ENCODE measurements at regions not wholly inside any gene's neighbourhood (a gene's known extent, or its start where the extent isn't known, plus 50 kb on each side); places are given as distances from the start of the nearest gene placed in this dataset.

GRCh38 chr2:150653351-150653750 is 165.9 kb upstream of the RND3 start:
- Histone ChIP-seq H3K4me3 (ENCODE audit: low read length) (no peak overlapping the region), H2AFZ (ENCODE audit: low read length) (no peak overlapping the region), H3F3A (ENCODE audit: insufficient read depth, low read length) (no peaks in the 10 kb centered on the region), H4K20me1 (ENCODE audit: insufficient read depth, low read length) (no peaks in the 10 kb centered on the region), H3K9me2 (replicated peaks; ENCODE audit: insufficient read depth, low read length) (no peaks in the 10 kb centered on the region), H3K4me2 (ENCODE audit: low read depth, low read length) (no peak overlapping the region), H3K4me1 (ENCODE audit: low read length) (no peaks in the 10 kb centered on the region), H3K79me2 (ENCODE audit: low read length) (no peaks in the 10 kb centered on the region), H3K9me3 (replicated peaks; ENCODE audit: insufficient read depth, low read length) (no peaks in the 10 kb centered on the region), H3K36me3 (replicated peaks; ENCODE audit: insufficient read depth, low read length) (no peaks in the 10 kb centered on the region), H3K9ac (ENCODE audit: low read length) (no peak overlapping the region), H3K27ac (ENCODE audit: low read length) (no peak overlapping the region), H3K27me3 (replicated peaks; ENCODE audit: insufficient read depth, low read length) (no peaks in the 10 kb centered on the region)
- TF ChIP-seq CTCF (IDR thresholded peaks at IDR 0.05; ENCODE audit: low read length) (no peak), EZH2phosphoT487 (IDR thresholded peaks at IDR 0.05; ENCODE audit: low read length) (no peak), EZH2 (optimal IDR thresholded peaks at IDR 0.05; ENCODE audit: low read depth, low read length) (no peak)
- no peak for DNase-seq

GRCh38 chr2:150647943-150648342 is 160.5 kb upstream of the RND3 start:
- Histone ChIP-seq H3K27me3 (replicated peaks; ENCODE audit: insufficient read depth, low read length) (no peaks in the 10 kb centered on the region), H3K4me1 (ENCODE audit: low read length) (no peaks in the 10 kb centered on the region), H3K36me3 (replicated peaks; ENCODE audit: insufficient read depth, low read length) (no peaks in the 10 kb centered on the region), H3F3A (ENCODE audit: insufficient read depth, low read length) (no peaks in the 10 kb centered on the region), H3K27ac (ENCODE audit: low read length) (no peak overlapping the region), H3K79me2 (ENCODE audit: low read length) (no peaks in the 10 kb centered on the region), H3K9me3 (replicated peaks; ENCODE audit: insufficient read depth, low read length) (no peaks in the 10 kb centered on the region), H3K9me2 (replicated peaks; ENCODE audit: insufficient read depth, low read length) (no peaks in the 10 kb centered on the region), H3K4me3 (ENCODE audit: low read length) (no peak overlapping the region), H3K4me2 (ENCODE audit: low read depth, low read length) (no peak overlapping the region), H4K20me1 (ENCODE audit: insufficient read depth, low read length) (no peaks in the 10 kb centered on the region), H3K9ac (ENCODE audit: low read length) (no peak overlapping the region), H2AFZ (ENCODE audit: low read length) (no peak overlapping the region)
- no peak for TF ChIP-seq EZH2 (optimal IDR thresholded peaks at IDR 0.05; ENCODE audit: low read depth, low read length)
- no peak for DNase-seq

- Histone ChIP-seq H3K9me3 (replicated peaks; ENCODE audit: insufficient read depth, low read length) (no peaks in the 10 kb centered on the region), H3F3A (ENCODE audit: insufficient read depth, low read length) (no peaks in the 10 kb centered on the region), H3K79me2 (ENCODE audit: low read length) (no peaks in the 10 kb centered on the region), H3K9ac (ENCODE audit: low read length) (no peak overlapping the region), H2AFZ (ENCODE audit: low read length) (no peak overlapping the region), H4K20me1 (ENCODE audit: insufficient read depth, low read length) (no peaks in the 10 kb centered on the region), H3K4me3 (ENCODE audit: low read length) (no peak overlapping the region), H3K27me3 (replicated peaks; ENCODE audit: insufficient read depth, low read length) (no peaks in the 10 kb centered on the region), H3K36me3 (replicated peaks; ENCODE audit: insufficient read depth, low read length) (no peaks in the 10 kb centered on the region), H3K27ac (ENCODE audit: low read length) (no peak overlapping the region), H3K9me2 (replicated peaks; ENCODE audit: insufficient read depth, low read length) (no peaks in the 10 kb centered on the region), H3K4me1 (ENCODE audit: low read length) (no peaks in the 10 kb centered on the region), H3K4me2 (ENCODE audit: low read depth, low read length) (no peak overlapping the region)
- TF ChIP-seq EZH2phosphoT487 (IDR thresholded peaks at IDR 0.05; ENCODE audit: low read length) (no peak), EZH2 (optimal IDR thresholded peaks at IDR 0.05; ENCODE audit: low read depth, low read length) (no peak), CTCF (IDR thresholded peaks at IDR 0.05; ENCODE audit: low read length) (no peak)
- DNase-seq = no peak
Observed at GRCh38 chr2:150646746-150647145, 159.3 kb upstream of the RND3 start.

- DNase-seq = no peak
- no peaks in the 10 kb centered on the region for H3K4me1 ChIP-seq (ENCODE audit: low read length)
- H4K20me1 ChIP-seq (ENCODE audit: insufficient read depth, low read length) = no peaks in the 10 kb centered on the region
- H3K79me2 ChIP-seq (ENCODE audit: low read length) = no peaks in the 10 kb centered on the region
- H3K9ac ChIP-seq (ENCODE audit: low read length) = no peak overlapping the region
- no peaks in the 10 kb centered on the region for H3K9me2 ChIP-seq (replicated peaks; ENCODE audit: insufficient read depth, low read length)
- no peak overlapping the region for H2AFZ ChIP-seq (ENCODE audit: low read length)
- no peaks in the 10 kb centered on the region for H3K36me3 ChIP-seq (replicated peaks; ENCODE audit: insufficient read depth, low read length)
- no peak overlapping the region for H3K4me2 ChIP-seq (ENCODE audit: low read depth, low read length)
- TF ChIP-seq EZH2phosphoT487 (IDR thresholded peaks at IDR 0.05; ENCODE audit: low read length) (no peak), CTCF (IDR thresholded peaks at IDR 0.05; ENCODE audit: low read length) (no peak), EZH2 (optimal IDR thresholded peaks at IDR 0.05; ENCODE audit: low read depth, low read length) (no peak)
- H3K27me3 ChIP-seq (replicated peaks; ENCODE audit: insufficient read depth, low read length) = no peaks in the 10 kb centered on the region
- H3K9me3 ChIP-seq (replicated peaks; ENCODE audit: insufficient read depth, low read length) = no peaks in the 10 kb centered on the region
- H3K4me3 ChIP-seq (ENCODE audit: low read length) = no peak overlapping the region
- no peaks in the 10 kb centered on the region for H3F3A ChIP-seq (ENCODE audit: insufficient read depth, low read length)
- H3K27ac ChIP-seq (ENCODE audit: low read length) = no peak overlapping the region
Observed at GRCh38 chr2:150644298-150645067, 157.0 kb upstream of the RND3 start.
